Stomach (tissue), 4 donors: ENCODE measurements at regions not wholly inside any gene's neighbourhood (a gene's known extent, or its start where the extent isn't known, plus 50 kb on each side); places are given as distances from the start of the nearest gene placed in this dataset.

Experiments
- CTCF ChIP-seq, 7 experiments: fragments of 450-650 bp in 4 of 7; fragments of 200-600 bp in 3 of 7; sonication (generic) in 3 of 7; IDR thresholded peaks; one replicate each; pipeline ENCODE4 v1.5.1; 2016 to 2019; ENCODE audit warnings: antibody characterized with exemption in 7 of 7, control low read depth in 2 of 7, mild to moderate bottlenecking in 1 of 7
- POLR2AphosphoS5 ChIP-seq, 3 donors: sonication (generic); formaldehyde crosslinking; IDR thresholded peaks; one replicate each; pipeline ENCODE4 v1.6.1; 2016; ENCODE audit warnings: antibody characterized with exemption in 3 of 3

GRCh38 chr10:55966101-55966500 lies 395.0 kb downstream of the ZWINT start:
- TF ChIP-seq CTCF (IDR thresholded peaks at IDR 0.05) (no peak), POLR2AphosphoS5 (IDR thresholded peaks at IDR 0.05) (no peak)
